GM21528 (cell line): ENCODE measurements at regions not wholly inside any gene's neighbourhood (a gene's known extent, or its start where the extent isn't known, plus 50 kb on each side); places are given as distances from the start of the nearest gene placed in this dataset.
"Not testable (repeated sequence)": the region's sequence is repeated elsewhere in the genome, so short reads cannot be mapped to it uniquely, and the experiment has no call there.

Experiments
- ATAC-seq: cut with Tn5 transposase; IDR thresholded peaks from one replicate; pipeline ENCODE4 v1.9.1; 2021; ENCODE audit warnings: mild to moderate bottlenecking, moderate library complexity; ENCODE audit not compliant: unreplicated experiment, low FRiP score

GRCh38 chr2:160784034-160784433 is 290.4 kb upstream of the RBMS1 start:
- ATAC-seq = no peak

- ATAC-seq = no peak
Observed at GRCh38 chr2:160790738-160791137, 297.1 kb upstream of the RBMS1 start.

- no peak for ATAC-seq
Observed at GRCh38 chr2:160791884-160792283, 298.3 kb upstream of the RBMS1 start.

GRCh38 chr2:160792837-160793236 is 299.2 kb upstream of the RBMS1 start:
- no peak for ATAC-seq

GRCh38 chr2:160794926-160795325 is 301.3 kb upstream of the RBMS1 start:
- ATAC-seq = no peak

GRCh38 chr2:160803881-160804280 is 310.3 kb upstream of the RBMS1 start:
- ATAC-seq = no peak

GRCh38 chr2:160810406-160810805 is 316.8 kb upstream of the RBMS1 start:
- no peak for ATAC-seq

GRCh38 chr2:160812830-160813505 is 319.4 kb upstream of the RBMS1 start:
- ATAC-seq = no peak

- ATAC-seq = no peak
Observed at GRCh38 chr2:160813506-160813858, 319.9 kb upstream of the RBMS1 start.

GRCh38 chr2:160816916-160817499 is 323.4 kb upstream of the RBMS1 start:
- no peak for ATAC-seq

- ATAC-seq = no peak
Observed at GRCh38 chr2:160820691-160821090, 327.1 kb upstream of the RBMS1 start.

- no peak for ATAC-seq
Observed at GRCh38 chr2:160822006-160822405, 328.4 kb upstream of the RBMS1 start.

- ATAC-seq = no peak
Observed at GRCh38 chr2:160825433-160825832, 331.8 kb upstream of the RBMS1 start.

GRCh38 chr2:160826496-160826895 is 332.9 kb upstream of the RBMS1 start:
- ATAC-seq = no peak

- ATAC-seq = no peak
Observed at GRCh38 chr2:160828076-160828475, 332.2 kb upstream of the TANK start.

- ATAC-seq = not testable (repeated sequence)
Observed at GRCh38 chr2:160832381-160832780, 327.8 kb upstream of the TANK start.

- no peak for ATAC-seq
Observed at GRCh38 chr2:160835166-160835565, 325.1 kb upstream of the TANK start.

GRCh38 chr2:160836755-160837154 is 323.5 kb upstream of the TANK start:
- no peak for ATAC-seq

GRCh38 chr2:160837416-160837815 is 322.8 kb upstream of the TANK start:
- no peak for ATAC-seq

GRCh38 chr2:160838147-160838546 is 322.1 kb upstream of the TANK start:
- no peak for ATAC-seq

GRCh38 chr2:160838691-160839090 is 321.5 kb upstream of the TANK start:
- no peak for ATAC-seq

GRCh38 chr2:160842286-160842685 is 317.9 kb upstream of the TANK start:
- no peak for ATAC-seq

- ATAC-seq = no peak
Observed at GRCh38 chr2:160859096-160859495, 301.1 kb upstream of the TANK start.
